ENCODE measurements at regions not wholly inside any gene's neighbourhood (a gene's known extent, or its start where the extent isn't known, plus 50 kb on each side); places are given as distances from the start of the nearest gene placed in this dataset.

GRCh38 chr20:12252793-12253192 is 335.1 kb downstream of the BTBD3 start:
- Histone ChIP-seq H3K4me1 (no peaks in the 10 kb centered on the region), H3K27ac (no peak overlapping the region), H3K4me3 (no peak overlapping the region), H3K9me3 (no peaks in the 10 kb centered on the region), H3K27me3 (no peaks in the 10 kb centered on the region), H3K36me3 (no peaks in the 10 kb centered on the region)
- TF ChIP-seq, protein P1, sequence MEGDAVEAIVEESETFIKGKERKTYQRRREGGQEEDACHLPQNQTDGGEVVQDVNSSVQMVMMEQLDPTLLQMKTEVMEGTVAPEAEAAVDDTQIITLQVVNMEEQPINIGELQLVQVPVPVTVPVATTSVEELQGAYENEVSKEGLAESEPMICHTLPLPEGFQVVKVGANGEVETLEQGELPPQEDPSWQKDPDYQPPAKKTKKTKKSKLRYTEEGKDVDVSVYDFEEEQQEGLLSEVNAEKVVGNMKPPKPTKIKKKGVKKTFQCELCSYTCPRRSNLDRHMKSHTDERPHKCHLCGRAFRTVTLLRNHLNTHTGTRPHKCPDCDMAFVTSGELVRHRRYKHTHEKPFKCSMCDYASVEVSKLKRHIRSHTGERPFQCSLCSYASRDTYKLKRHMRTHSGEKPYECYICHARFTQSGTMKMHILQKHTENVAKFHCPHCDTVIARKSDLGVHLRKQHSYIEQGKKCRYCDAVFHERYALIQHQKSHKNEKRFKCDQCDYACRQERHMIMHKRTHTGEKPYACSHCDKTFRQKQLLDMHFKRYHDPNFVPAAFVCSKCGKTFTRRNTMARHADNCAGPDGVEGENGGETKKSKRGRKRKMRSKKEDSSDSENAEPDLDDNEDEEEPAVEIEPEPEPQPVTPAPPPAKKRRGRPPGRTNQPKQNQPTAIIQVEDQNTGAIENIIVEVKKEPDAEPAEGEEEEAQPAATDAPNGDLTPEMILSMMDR (IDR thresholded peaks at IDR 0.05) = no peak
- no peak for TF ChIP-seq POLR2AphosphoS5 (IDR thresholded peaks at IDR 0.05; ENCODE audit: insufficient read depth in 1 of 2, low read depth in 1 of 2)
- no peak for TF ChIP-seq POLR2A (IDR thresholded peaks at IDR 0.05)
- DNase-seq (ENCODE audit: extremely low spot score in 2 of 2) = no peak
- intact Hi-C loops (cut with DNase I) = no loop called here

GRCh38 chr20:12255461-12255970 is 337.8 kb downstream of the BTBD3 start:
- H3K27me3 ChIP-seq = no peaks in the 10 kb centered on the region
- intact Hi-C loops (cut with DNase I) = no loop called here

DNA sequence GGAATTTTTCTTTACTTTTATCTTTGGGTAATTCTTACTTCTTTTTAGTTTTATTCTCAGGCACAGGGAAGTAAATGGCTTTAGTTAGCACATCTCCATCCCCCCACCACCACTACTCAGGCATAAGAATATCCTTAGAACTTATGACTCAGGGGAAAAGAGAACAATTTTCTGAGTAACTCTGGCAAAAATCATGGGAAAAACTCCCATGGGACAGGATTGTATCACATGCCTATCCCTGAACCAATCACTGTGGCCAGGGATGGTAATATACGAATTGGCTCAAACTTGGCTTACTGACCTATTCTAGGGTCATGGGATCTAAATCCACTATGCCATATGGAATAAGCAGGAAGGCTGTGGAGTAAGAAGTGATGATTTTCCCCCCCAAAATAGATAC is 339.1 kb downstream of the BTBD3 start:
- H3K4me3 ChIP-seq = no peak overlapping the region
- TF ChIP-seq POLR2AphosphoS5 (IDR thresholded peaks at IDR 0.05; ENCODE audit: insufficient read depth in 1 of 2, low read depth in 1 of 2) (no peak), POLR2A (IDR thresholded peaks at IDR 0.05) (no peak)
- TF ChIP-seq, protein P1 (IDR thresholded peaks at IDR 0.05) = no peak
- H3K27ac ChIP-seq = no peak overlapping the region
- DNase-seq (ENCODE audit: extremely low spot score in 2 of 2) = no peak
- no peaks in the 10 kb centered on the region for H3K36me3 ChIP-seq
- no peaks in the 10 kb centered on the region for H3K9me3 ChIP-seq
- no peaks in the 10 kb centered on the region for H3K27me3 ChIP-seq
- H3K4me1 ChIP-seq = no peaks in the 10 kb centered on the region
- intact Hi-C loops (cut with DNase I) = no loop called here

More at GRCh38 chr20:12255461-12255970, 337.8 kb downstream of the BTBD3 start:
- no peaks in the 10 kb centered on the region for H3K36me3 ChIP-seq
- no peak for DNase-seq (ENCODE audit: extremely low spot score in 2 of 2)
- no peaks in the 10 kb centered on the region for H3K9me3 ChIP-seq
- H3K27ac ChIP-seq = no peak overlapping the region
- no peak overlapping the region for H3K4me3 ChIP-seq
- no peaks in the 10 kb centered on the region for H3K4me1 ChIP-seq
- TF ChIP-seq POLR2A (IDR thresholded peaks at IDR 0.05) = no peak
- TF ChIP-seq, protein P1 (IDR thresholded peaks at IDR 0.05) = no peak
- TF ChIP-seq POLR2AphosphoS5 (IDR thresholded peaks at IDR 0.05; ENCODE audit: insufficient read depth in 1 of 2, low read depth in 1 of 2) = no peak

DNA sequence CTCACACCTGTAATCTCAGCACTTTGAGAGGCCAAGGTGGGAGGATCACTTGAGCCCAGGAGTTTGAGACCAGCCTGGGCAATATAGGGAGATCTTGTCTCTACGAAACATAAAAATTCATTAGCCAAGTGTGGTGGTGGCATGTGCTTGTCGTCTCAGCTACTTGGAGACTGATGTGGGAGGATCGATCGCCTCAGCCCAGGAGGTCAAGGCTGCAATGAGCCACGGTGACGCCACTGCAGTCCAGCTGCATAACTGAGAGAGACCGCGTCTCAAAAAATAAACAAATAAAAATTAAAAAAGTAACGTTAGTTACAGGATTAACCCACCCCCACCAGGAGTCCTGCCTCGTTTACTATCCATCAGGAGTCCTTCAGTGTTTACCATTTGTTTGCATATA is 345.1 kb downstream of the BTBD3 start:
- TF ChIP-seq, protein P1 (IDR thresholded peaks at IDR 0.05) = no peak
- no peak for TF ChIP-seq POLR2A (IDR thresholded peaks at IDR 0.05)
- no peak for TF ChIP-seq POLR2AphosphoS5 (IDR thresholded peaks at IDR 0.05; ENCODE audit: insufficient read depth in 1 of 2, low read depth in 1 of 2)
- DNase-seq (ENCODE audit: extremely low spot score in 2 of 2) = no peak
- peaks cover 13% of the 10 kb centered on the region for H3K4me1 ChIP-seq
- intact Hi-C loops (cut with DNase I) = no loop called here
- H3K9me3 ChIP-seq = no peaks in the 10 kb centered on the region
- H3K27me3 ChIP-seq = no peaks in the 10 kb centered on the region
- H3K27ac ChIP-seq = no peak overlapping the region
- H3K4me3 ChIP-seq = no peak overlapping the region
- H3K36me3 ChIP-seq = no peaks in the 10 kb centered on the region

- intact Hi-C loops (cut with DNase I) = no loop called here
- H3K9me3 ChIP-seq = no peaks in the 10 kb centered on the region
- no peaks in the 10 kb centered on the region for H3K27me3 ChIP-seq
- peaks cover 13% of the 10 kb centered on the region for H3K4me1 ChIP-seq
- no peak for DNase-seq (ENCODE audit: extremely low spot score in 2 of 2)
- TF ChIP-seq POLR2AphosphoS5 (IDR thresholded peaks at IDR 0.05; ENCODE audit: insufficient read depth in 1 of 2, low read depth in 1 of 2) (no peak), POLR2A (IDR thresholded peaks at IDR 0.05) (no peak)
- TF ChIP-seq, protein P1 (IDR thresholded peaks at IDR 0.05) = no peak
- no peak overlapping the region for H3K27ac ChIP-seq
- H3K36me3 ChIP-seq = no peaks in the 10 kb centered on the region
- no peak overlapping the region for H3K4me3 ChIP-seq
These were observed 347.0 kb downstream of the BTBD3 start for GRCh38 chr20:12264711-12265110.

Measured in vagina (tissue), 2 donors.